Ureter (tissue), 1 donor: ENCODE measurements at regions not wholly inside any gene's neighbourhood (a gene's known extent, or its start where the extent isn't known, plus 50 kb on each side); places are given as distances from the start of the nearest gene placed in this dataset.
"Not testable (repeated sequence)": the region's sequence is repeated elsewhere in the genome, so short reads cannot be mapped to it uniquely, and the experiment has no call there.

Experiments
- DNase-seq: peaks from one replicate; pipeline ENCODE4 v3.0.0-alpha.2; 2020; ENCODE audit warnings: low spot score
- donor health status: DM: yes; HTN: yes; CAD: no.

- DNase-seq = no peak
Observed at GRCh38 chr4:152193059-152193458, 342.8 kb downstream of the FBXW7 start.

GRCh38 chr4:152190907-152191306 is 345.0 kb downstream of the FBXW7 start:
- no peak for DNase-seq

GRCh38 chr4:152189451-152190179 is 346.3 kb downstream of the FBXW7 start:
- no peak for DNase-seq

GRCh38 chr4:152188801-152189200 is 347.1 kb downstream of the FBXW7 start:
- no peak for DNase-seq

- DNase-seq = no peak
Observed at GRCh38 chr4:152187693-152188092, 348.2 kb downstream of the FBXW7 start.

GRCh38 chr4:152185786-152186550 is 349.9 kb downstream of the FBXW7 start:
- DNase-seq = no peak

GRCh38 chr4:152181150-152181549 is 354.7 kb downstream of the FBXW7 start:
- DNase-seq = no peak

GRCh38 chr4:152180369-152180768 is 355.5 kb downstream of the FBXW7 start:
- DNase-seq = no peak

- not testable (repeated sequence) for DNase-seq
Observed at GRCh38 chr4:152177538-152177937, 358.4 kb downstream of the FBXW7 start.

- no peak for DNase-seq
Observed at GRCh38 chr4:152176627-152177214, 359.2 kb downstream of the FBXW7 start.

- DNase-seq = no peak
Observed at GRCh38 chr4:152175586-152175985, 360.3 kb downstream of the FBXW7 start.

GRCh38 chr4:152172146-152172545 is 363.7 kb downstream of the FBXW7 start:
- no peak for DNase-seq

GRCh38 chr4:152171556-152171955 is 364.3 kb downstream of the FBXW7 start:
- no peak for DNase-seq

- DNase-seq = no peak
Observed at GRCh38 chr4:152169683-152170082, 366.2 kb downstream of the FBXW7 start.

- no peak for DNase-seq
Observed at GRCh38 chr4:152168987-152169616, 366.8 kb downstream of the FBXW7 start.

- DNase-seq = no peak
Observed at GRCh38 chr4:152166567-152166966, 369.3 kb downstream of the FBXW7 start.

- DNase-seq = no peak
Observed at GRCh38 chr4:152165846-152166245, 370.0 kb downstream of the FBXW7 start.

GRCh38 chr4:152165146-152165545 is 370.7 kb downstream of the FBXW7 start:
- no peak for DNase-seq

GRCh38 chr4:152164561-152164960 is 371.3 kb downstream of the FBXW7 start:
- no peak for DNase-seq

- DNase-seq = no peak
Observed at GRCh38 chr4:152162331-152162697, 373.6 kb downstream of the FBXW7 start.

GRCh38 chr4:152161676-152162330 is 374.1 kb downstream of the FBXW7 start:
- no peak for DNase-seq

- no peak for DNase-seq
Observed at GRCh38 chr4:152160225-152160800, 375.6 kb downstream of the FBXW7 start.
